KBM-7 (cell line): ENCODE measurements at regions not wholly inside any gene's neighbourhood (a gene's known extent, or its start where the extent isn't known, plus 50 kb on each side); places are given as distances from the start of the nearest gene placed in this dataset.
"Not testable (repeated sequence)": the region's sequence is repeated elsewhere in the genome, so short reads cannot be mapped to it uniquely, and the experiment has no call there.

ENCODE experiments used
- DNase-seq: peaks from one replicate; pipeline ENCODE4 v3.0.0-alpha.2; 2015
- in situ Hi-C: fragments of 300-500 bp; cut with MboI; formaldehyde crosslinking; loops from 2 replicates; pipeline ENCODE4 v1.14.3; 2020; ENCODE audit warnings: low sequenced_read_pairs, low pct_unique_long_range_greater_than_20kb, mixed read lengths

GRCh38 chr3:177351206-177351605 is 153.9 kb upstream of the TBL1XR1 start:
- no peak for DNase-seq
- in situ Hi-C loops = loop anchor here (10.0 kb wide), 1 partner anchor 156 kb away; the partner anchor contains the start of gene TBL1XR1

DNA sequence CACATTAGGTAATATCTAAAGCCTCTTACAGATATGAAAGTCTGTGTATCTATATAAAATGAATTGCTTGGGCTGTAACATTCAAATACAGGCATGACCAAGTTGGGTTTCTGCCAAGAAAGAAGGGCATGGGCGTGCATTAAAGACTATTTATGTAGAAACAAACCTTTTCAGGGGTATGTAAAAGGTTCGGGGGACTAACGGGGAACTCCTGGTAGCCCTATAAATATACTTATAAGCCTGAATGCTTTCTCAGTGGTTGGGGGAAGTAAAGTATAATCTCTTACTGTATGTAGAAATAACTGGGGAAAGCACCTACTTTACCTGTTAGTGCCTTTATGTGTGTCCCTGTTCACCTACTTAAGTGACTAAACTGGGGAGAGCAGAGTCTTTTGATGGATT is 154.5 kb upstream of the TBL1XR1 start:
- no peak for DNase-seq
- in situ Hi-C loops = loop anchor here (10.0 kb wide), 1 partner anchor 157 kb away; the partner anchor contains the start of gene TBL1XR1

- in situ Hi-C loops = loop anchor here (10.0 kb wide), 1 partner anchor 158 kb away; the partner anchor contains the start of gene TBL1XR1
- no peak for DNase-seq
These were observed 155.1 kb upstream of the TBL1XR1 start for GRCh38 chr3:177352424-177352823.

GRCh38 chr3:177353140-177353539 is 155.9 kb upstream of the TBL1XR1 start:
- no peak for DNase-seq
- in situ Hi-C loops = loop anchor here (10.0 kb wide), 1 partner anchor 158 kb away; the partner anchor contains the start of gene TBL1XR1

GRCh38 chr3:177353879-177354278 is 156.6 kb upstream of the TBL1XR1 start:
- in situ Hi-C loops = loop anchor here (10.0 kb wide), 1 partner anchor 159 kb away; the partner anchor contains the start of gene TBL1XR1

GRCh38 chr3:177354466-177354865 is 157.2 kb upstream of the TBL1XR1 start:
- in situ Hi-C loops = loop anchor here (10.0 kb wide), 1 partner anchor 160 kb away; the partner anchor contains the start of gene TBL1XR1
- DNase-seq = no peak

More at GRCh38 chr3:177353879-177354278, 156.6 kb upstream of the TBL1XR1 start:
- not testable (repeated sequence) for DNase-seq

DNA sequence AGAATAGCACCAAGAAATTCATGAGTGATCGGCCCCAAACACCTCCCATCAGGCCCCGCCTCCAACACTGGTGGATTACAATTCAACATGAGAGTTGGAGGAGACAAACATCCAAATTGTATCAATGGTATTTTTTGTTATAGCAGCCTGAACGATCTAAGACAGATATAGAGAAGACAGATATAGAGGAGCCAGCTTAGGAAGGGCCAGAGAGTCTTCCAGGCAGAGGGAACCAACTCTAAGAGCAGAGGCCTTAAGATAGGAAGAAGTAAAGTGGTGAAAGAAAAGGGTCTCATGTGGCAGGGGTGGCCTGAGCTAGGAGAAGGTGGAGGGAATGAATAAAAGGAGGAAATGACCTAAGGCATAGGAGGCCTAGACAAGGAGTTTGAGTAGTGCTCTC is 158.8 kb upstream of the TBL1XR1 start:
- no peak for DNase-seq
- in situ Hi-C loops = loop anchor here (10.0 kb wide), 1 partner anchor 161 kb away; the partner anchor contains the start of gene TBL1XR1

DNA sequence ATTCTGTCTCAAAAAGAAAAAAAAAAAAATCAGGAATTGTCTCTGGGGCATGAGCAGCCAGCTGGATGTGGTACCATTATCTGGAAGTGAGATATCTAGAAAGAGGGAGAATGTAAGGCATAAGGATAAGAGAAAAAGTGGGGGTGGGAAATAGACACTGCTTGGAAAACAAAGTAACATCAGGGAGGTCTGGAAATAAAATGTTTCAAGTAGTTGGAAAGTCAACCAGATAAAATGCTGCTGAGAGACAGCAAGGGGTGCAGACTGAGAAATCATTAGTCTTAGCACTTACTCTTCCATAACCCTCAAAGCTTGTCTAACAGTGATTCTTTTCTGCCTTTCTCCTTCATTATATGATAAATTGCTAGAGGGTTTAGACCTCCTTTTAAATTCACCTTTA is 159.7 kb upstream of the TBL1XR1 start:
- DNase-seq = no peak
- in situ Hi-C loops = loop anchor here (10.0 kb wide), 1 partner anchor 162 kb away; the partner anchor contains the start of gene TBL1XR1

DNA sequence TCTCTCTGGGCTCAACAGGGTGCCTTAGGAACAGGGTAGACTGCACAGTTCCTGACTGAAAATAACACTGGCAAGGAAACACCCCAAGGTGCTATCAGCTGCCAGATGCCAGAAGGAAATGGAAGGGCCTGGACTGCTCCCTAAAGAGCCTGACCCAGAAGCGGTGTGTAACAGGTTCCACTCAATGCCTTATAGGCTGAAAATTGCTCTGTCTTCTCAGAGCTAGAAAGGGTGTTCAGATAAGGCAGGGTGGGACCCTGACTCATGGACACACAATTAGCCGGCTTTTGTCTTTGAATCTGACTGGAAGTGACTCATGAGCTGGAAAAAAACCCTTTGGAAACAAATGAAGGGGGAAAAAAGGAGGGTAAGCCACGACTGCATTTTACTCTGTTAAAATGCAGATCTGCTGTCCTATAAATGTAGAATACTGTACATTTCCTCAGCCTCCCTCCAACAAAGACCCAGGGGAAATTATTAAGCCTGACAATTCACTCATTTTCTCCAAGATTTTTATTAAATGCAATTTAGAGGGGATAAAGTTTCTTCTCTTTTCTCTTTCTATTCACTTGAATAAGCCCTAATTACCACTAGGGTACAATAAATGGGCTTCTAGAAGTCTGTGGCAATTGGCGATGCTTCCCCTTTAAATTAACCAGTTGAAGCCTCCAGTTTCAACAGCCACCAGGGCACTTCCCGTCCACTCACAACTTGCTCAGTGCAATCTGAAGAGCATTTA is 160.2 kb upstream of the TBL1XR1 start:
- peak; percentile 65 for DNase-seq
- in situ Hi-C loops = loop anchor here (10.0 kb wide), 1 partner anchor 163 kb away; the partner anchor contains the start of gene TBL1XR1

- in situ Hi-C loops = loop anchor here (10.0 kb wide), 1 partner anchor 164 kb away; the partner anchor contains the start of gene TBL1XR1
- DNase-seq = peak; percentile 89
These were observed 161.1 kb upstream of the TBL1XR1 start for GRCh38 chr3:177358091-177358976.

DNA sequence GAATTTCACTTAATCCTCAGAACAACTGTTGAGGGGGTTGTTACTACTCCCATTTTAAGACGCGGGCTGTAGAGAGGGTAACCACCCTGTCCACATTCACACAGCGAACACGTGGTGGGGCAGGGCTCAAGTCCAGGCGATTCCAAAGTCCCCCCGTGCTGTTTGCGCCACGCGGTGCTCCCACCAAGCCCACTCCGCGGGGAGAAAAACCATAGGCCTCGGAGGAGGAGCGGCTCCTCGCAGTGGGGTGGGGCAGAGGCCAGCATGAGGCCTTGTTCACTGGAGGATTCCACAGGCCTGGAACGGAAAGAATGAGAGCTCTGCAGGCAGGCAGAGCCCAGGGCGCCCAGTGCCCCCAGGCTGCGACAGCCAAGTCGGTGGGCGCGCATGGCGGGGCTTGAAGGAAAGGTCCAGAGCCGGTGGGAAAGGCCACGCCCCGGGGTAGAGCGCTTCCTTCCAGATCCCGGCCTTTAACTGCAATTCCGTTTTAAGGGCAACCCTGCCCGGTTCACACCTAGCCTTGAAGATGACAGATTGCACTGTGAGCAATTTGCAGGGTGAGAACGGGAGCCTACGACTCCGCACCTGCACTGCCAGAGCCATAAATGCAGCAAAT is 161.8 kb upstream of the TBL1XR1 start:
- DNase-seq = peak; percentile 68
- in situ Hi-C loops = loop anchor here (10.0 kb wide), 1 partner anchor 164 kb away; the partner anchor contains the start of gene TBL1XR1

- in situ Hi-C loops = loop anchor here (10.0 kb wide), 1 partner anchor 165 kb away; the partner anchor contains the start of gene TBL1XR1
- peak; percentile 96 for DNase-seq
These were observed 162.5 kb upstream of the TBL1XR1 start for GRCh38 chr3:177359593-177360357.

- DNase-seq = peak; percentile 83
- in situ Hi-C loops = no loop called here
These were observed 164.0 kb upstream of the TBL1XR1 start for GRCh38 chr3:177361081-177361938.

DNA sequence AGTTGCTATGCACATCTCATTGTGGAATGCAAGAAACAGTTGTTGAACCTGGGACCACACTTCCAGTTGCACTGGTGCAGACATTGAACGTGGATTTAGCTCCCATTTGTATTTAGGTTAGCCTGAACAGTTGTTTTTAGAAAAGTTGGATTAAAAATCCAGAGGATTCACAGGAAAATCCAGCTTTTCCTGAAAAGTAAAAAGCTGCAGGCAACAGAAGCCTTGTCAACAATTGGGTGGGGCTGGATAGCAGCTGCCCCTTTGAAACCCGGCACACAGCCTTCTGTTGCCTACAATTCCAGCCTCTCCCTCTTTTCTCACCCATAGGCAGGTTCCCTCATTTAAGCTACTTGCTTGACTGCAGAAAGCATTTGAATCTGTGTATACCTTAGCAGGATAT is 165.3 kb upstream of the TBL1XR1 start:
- DNase-seq = no peak

DNA sequence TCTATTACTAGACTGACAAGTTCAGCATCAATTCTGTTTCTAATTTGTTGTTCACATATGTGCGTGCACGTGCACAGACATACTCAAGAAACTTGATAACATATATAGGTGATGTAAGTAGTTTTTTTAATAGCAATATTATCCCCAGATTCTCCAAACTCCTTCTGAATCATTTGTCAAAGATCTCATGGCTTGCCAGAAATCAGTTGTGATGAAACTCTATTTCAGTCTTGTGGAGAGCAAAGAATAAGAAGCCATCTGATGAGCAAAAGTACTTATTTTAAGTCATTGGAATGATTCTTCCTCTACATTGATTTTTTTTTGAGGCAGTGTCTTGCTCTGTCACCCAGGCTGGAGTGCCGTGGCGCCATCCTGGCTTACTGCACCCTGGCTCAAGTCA is 167.0 kb upstream of the TBL1XR1 start:
- in situ Hi-C loops = no loop called here
- no peak for DNase-seq

More for the DNA sequence above, 165.3 kb upstream of the TBL1XR1 start:
- in situ Hi-C loops = no loop called here

- in situ Hi-C loops, DNase-seq: not testable (repeated sequence)
These were observed 168.0 kb upstream of the TBL1XR1 start for GRCh38 chr3:177365294-177365693.

- in situ Hi-C loops = no loop called here
- DNase-seq = no peak
These were observed 170.5 kb upstream of the TBL1XR1 start for GRCh38 chr3:177367788-177368187.
